WTC11 (cell line): ENCODE measurements at regions not wholly inside any gene's neighbourhood (a gene's known extent, or its start where the extent isn't known, plus 50 kb on each side); places are given as distances from the start of the nearest gene placed in this dataset.

Experiments
- ESRRA ChIP-seq: sonication (generic); formaldehyde crosslinking; IDR thresholded peaks from 2 replicates; pipeline ENCODE4 v1.8.1; 2022; ENCODE audit warnings: mild to moderate bottlenecking, missing genetic modification reagents, borderline replicate concordance
- MXD4 ChIP-seq: fragments of 250-450 bp; sonication (Bioruptor Pico); IDR thresholded peaks from 2 replicates; pipeline ENCODE4 v1.8.0; 2021; ENCODE audit warnings: mild to moderate bottlenecking, moderate library complexity, borderline replicate concordance
- NFE2L1 ChIP-seq: sonication (generic); formaldehyde crosslinking; IDR thresholded peaks from 2 replicates; pipeline ENCODE4 v1.8.1; 2023; ENCODE audit warnings: missing genetic modification reagents
- NR2C2 ChIP-seq: sonication (generic); formaldehyde crosslinking; IDR thresholded peaks from 2 replicates; pipeline ENCODE4 v1.8.0; 2022; ENCODE audit warnings: mild to moderate bottlenecking, missing genetic modification reagents
- SP1 ChIP-seq: sonication (generic); formaldehyde crosslinking; conservative IDR thresholded peaks from 2 replicates; pipeline ENCODE4 v1.8.1; 2022; ENCODE audit warnings: missing genetic modification reagents
- USF2 ChIP-seq: sonication (generic); formaldehyde crosslinking; IDR thresholded peaks from 2 replicates; pipeline ENCODE4 v1.8.1; 2023; ENCODE audit warnings: mild to moderate bottlenecking, missing genetic modification reagents, moderate library complexity
- TF ChIP-seq, protein P1 (sequence below): fragments of 200-600 bp; IDR thresholded peaks from 2 replicates; pipeline ENCODE4 v1.8.0; 2022; ENCODE audit warnings: antibody characterized with exemption

GRCh38 chr2:60358476-60358875, 195.0 kb downstream of the BCL11A start:
- TF ChIP-seq SP1 (no peak), USF2 (CRISPR knock-in tag) (no peak), NFE2L1 (CRISPR knock-in tag) (no peak), ESRRA (CRISPR knock-in tag) (no peak), NR2C2 (CRISPR knock-in tag) (no peak), MXD4 (no peak)
- TF ChIP-seq, protein P1, sequence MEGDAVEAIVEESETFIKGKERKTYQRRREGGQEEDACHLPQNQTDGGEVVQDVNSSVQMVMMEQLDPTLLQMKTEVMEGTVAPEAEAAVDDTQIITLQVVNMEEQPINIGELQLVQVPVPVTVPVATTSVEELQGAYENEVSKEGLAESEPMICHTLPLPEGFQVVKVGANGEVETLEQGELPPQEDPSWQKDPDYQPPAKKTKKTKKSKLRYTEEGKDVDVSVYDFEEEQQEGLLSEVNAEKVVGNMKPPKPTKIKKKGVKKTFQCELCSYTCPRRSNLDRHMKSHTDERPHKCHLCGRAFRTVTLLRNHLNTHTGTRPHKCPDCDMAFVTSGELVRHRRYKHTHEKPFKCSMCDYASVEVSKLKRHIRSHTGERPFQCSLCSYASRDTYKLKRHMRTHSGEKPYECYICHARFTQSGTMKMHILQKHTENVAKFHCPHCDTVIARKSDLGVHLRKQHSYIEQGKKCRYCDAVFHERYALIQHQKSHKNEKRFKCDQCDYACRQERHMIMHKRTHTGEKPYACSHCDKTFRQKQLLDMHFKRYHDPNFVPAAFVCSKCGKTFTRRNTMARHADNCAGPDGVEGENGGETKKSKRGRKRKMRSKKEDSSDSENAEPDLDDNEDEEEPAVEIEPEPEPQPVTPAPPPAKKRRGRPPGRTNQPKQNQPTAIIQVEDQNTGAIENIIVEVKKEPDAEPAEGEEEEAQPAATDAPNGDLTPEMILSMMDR: no peak
